ENCODE measurements at regions not wholly inside any gene's neighbourhood (a gene's known extent, or its start where the extent isn't known, plus 50 kb on each side); places are given as distances from the start of the nearest gene placed in this dataset.

DNA sequence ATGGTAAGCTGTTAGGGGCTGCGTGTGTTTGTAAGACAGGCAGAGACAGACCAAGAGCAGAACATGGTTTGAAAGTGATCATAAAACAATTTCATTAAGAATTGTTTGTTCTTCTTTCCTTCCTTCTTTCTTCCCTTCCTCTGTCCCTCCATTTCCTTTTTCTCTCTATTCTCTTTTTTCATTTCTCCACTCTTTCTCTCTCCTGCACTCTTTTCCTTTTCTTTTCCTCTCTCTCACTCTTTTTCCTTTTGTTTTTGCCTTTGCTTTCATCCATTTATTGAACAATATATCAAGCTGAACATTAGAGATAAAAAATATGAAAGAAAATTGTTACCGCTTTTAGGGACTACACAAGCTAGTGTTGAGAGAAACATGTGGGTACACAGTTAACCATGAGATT lies 62.2 kb upstream of the GOLIM4 start:
- Histone ChIP-seq H3K27ac (ENCODE audit: low read depth, low read length) (no peak overlapping the region), H2AFZ (ENCODE audit: low read depth, low read length) (no peak overlapping the region), H3K9me3 (ENCODE audit: insufficient read depth, low read depth, low read length) (no peaks in the 10 kb centered on the region), H4K20me1 (ENCODE audit: insufficient read depth, low read length) (no peaks in the 10 kb centered on the region), H3K4me3 (ENCODE audit: insufficient read depth, low read depth, low read length) (no peak overlapping the region), H3K79me2 (ENCODE audit: insufficient read depth, low read length) (no peaks in the 10 kb centered on the region), H3K4me1 (ENCODE audit: insufficient read depth, low read length) (no peaks in the 10 kb centered on the region), H3K27me3 (ENCODE audit: insufficient read depth, low read length) (no peaks in the 10 kb centered on the region), H3K9ac (ENCODE audit: low read length) (no peak overlapping the region), H3K4me2 (ENCODE audit: low read length) (no peak overlapping the region), H3K36me3 (ENCODE audit: insufficient read depth, low read length) (no peaks in the 10 kb centered on the region)
- no peak for TF ChIP-seq EZH2 (IDR thresholded peaks at IDR 0.05; ENCODE audit: insufficient read depth, low read length)
- TF ChIP-seq, protein P1, sequence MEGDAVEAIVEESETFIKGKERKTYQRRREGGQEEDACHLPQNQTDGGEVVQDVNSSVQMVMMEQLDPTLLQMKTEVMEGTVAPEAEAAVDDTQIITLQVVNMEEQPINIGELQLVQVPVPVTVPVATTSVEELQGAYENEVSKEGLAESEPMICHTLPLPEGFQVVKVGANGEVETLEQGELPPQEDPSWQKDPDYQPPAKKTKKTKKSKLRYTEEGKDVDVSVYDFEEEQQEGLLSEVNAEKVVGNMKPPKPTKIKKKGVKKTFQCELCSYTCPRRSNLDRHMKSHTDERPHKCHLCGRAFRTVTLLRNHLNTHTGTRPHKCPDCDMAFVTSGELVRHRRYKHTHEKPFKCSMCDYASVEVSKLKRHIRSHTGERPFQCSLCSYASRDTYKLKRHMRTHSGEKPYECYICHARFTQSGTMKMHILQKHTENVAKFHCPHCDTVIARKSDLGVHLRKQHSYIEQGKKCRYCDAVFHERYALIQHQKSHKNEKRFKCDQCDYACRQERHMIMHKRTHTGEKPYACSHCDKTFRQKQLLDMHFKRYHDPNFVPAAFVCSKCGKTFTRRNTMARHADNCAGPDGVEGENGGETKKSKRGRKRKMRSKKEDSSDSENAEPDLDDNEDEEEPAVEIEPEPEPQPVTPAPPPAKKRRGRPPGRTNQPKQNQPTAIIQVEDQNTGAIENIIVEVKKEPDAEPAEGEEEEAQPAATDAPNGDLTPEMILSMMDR (IDR thresholded peaks at IDR 0.05; ENCODE audit: insufficient read depth, low read depth, low read length), result no peak
- H3K4me3 Mint-ChIP-seq (ENCODE audit: unreplicated experiment), result no peak overlapping the region
- no peak overlapping the region for H3K27ac Mint-ChIP-seq (ENCODE audit: unreplicated experiment)
- DNase-seq (ENCODE audit: low read depth) (no peak), FAIRE-seq (no peak)
- H3K36me3 Mint-ChIP-seq (ENCODE audit: low read depth, unreplicated experiment), result no peaks in the 10 kb centered on the region
- peaks cover 2% of the 10 kb centered on the region for H3K27me3 Mint-ChIP-seq (ENCODE audit: low read depth, unreplicated experiment)
- peaks cover 5% of the 10 kb centered on the region for H3K9me3 Mint-ChIP-seq (ENCODE audit: unreplicated experiment)
- no peaks in the 10 kb centered on the region for H3K4me1 Mint-ChIP-seq (ENCODE audit: low read depth, unreplicated experiment)

DNA sequence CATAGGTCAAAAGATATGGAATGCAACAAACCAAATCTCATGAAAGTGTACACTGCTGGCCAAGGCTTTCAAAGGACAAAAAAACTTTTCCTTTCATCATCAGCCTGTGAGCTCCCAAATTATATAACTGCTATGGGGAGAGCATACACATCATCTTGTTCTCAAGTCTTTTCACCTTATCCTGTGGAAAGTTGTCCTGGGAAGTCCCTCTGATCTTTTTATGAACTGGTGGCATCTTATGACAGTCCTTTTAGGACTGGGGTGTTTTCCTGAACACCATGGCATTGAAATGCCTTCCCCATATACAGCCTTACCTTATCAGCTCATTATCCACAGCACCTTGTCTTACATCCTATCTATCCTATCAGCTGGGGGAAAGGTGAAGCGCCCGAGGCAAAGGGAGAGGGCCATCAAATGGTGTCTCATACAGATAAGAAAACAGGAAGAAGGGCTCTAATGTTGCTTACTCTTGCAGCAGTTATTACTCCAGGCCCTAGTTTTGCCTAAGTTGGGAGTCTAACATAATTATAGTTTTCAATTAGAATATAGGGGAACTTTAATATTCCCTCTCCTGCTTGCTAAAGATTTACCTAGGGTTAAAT lies 61.5 kb upstream of the GOLIM4 start:
- Histone ChIP-seq H3K4me1 (ENCODE audit: insufficient read depth, low read length) (no peaks in the 10 kb centered on the region), H4K20me1 (ENCODE audit: insufficient read depth, low read length) (no peaks in the 10 kb centered on the region), H3K9ac (ENCODE audit: low read length) (no peak overlapping the region), H3K27ac (ENCODE audit: low read depth, low read length) (no peak overlapping the region), H3K4me2 (ENCODE audit: low read length) (no peak overlapping the region), H3K79me2 (ENCODE audit: insufficient read depth, low read length) (no peaks in the 10 kb centered on the region), H3K36me3 (ENCODE audit: insufficient read depth, low read length) (no peaks in the 10 kb centered on the region), H3K4me3 (ENCODE audit: insufficient read depth, low read depth, low read length) (no peak overlapping the region), H3K9me3 (ENCODE audit: insufficient read depth, low read depth, low read length) (peaks cover under 1% of the 10 kb centered on the region), H3K27me3 (ENCODE audit: insufficient read depth, low read length) (no peaks in the 10 kb centered on the region), H2AFZ (ENCODE audit: low read depth, low read length) (no peak overlapping the region)
- Mint-ChIP-seq H3K27me3 (ENCODE audit: low read depth, unreplicated experiment) (peaks cover 2% of the 10 kb centered on the region), H3K9me3 (ENCODE audit: unreplicated experiment) (peaks cover 6% of the 10 kb centered on the region), H3K4me1 (ENCODE audit: low read depth, unreplicated experiment) (no peaks in the 10 kb centered on the region), H3K4me3 (ENCODE audit: unreplicated experiment) (no peak overlapping the region), H3K36me3 (ENCODE audit: low read depth, unreplicated experiment) (peaks cover 1% of the 10 kb centered on the region), H3K27ac (ENCODE audit: unreplicated experiment) (no peak overlapping the region)
- FAIRE-seq (no peak), DNase-seq (ENCODE audit: low read depth) (no peak)
- no peak for TF ChIP-seq EZH2 (IDR thresholded peaks at IDR 0.05; ENCODE audit: insufficient read depth, low read length)
- TF ChIP-seq, protein P1 (IDR thresholded peaks at IDR 0.05; ENCODE audit: insufficient read depth, low read depth, low read length), result no peak

DNA sequence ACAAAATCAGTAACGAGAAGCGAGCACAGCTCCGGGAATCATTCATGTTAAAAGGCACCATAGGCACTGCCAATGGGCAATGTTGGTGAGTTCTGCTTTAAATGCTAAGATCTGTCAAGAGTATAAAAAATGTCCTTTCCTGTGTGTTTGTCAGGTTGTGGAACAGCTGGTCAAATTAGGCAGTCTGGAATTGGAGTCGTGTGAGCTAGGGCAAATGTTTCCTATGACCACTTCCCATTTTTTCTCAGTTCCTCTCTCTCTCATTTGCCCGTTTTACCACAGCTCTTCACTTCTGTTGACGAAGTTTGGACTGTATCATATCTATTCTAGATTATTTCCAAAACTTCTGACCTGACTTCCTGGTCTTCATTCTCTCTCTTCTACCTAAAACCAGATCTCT lies 60.8 kb upstream of the GOLIM4 start:
- FAIRE-seq, result no peak
- Mint-ChIP-seq H3K36me3 (ENCODE audit: low read depth, unreplicated experiment) (peaks cover 1% of the 10 kb centered on the region), H3K4me3 (ENCODE audit: unreplicated experiment) (no peak overlapping the region), H3K4me1 (ENCODE audit: low read depth, unreplicated experiment) (no peaks in the 10 kb centered on the region), H3K9me3 (ENCODE audit: unreplicated experiment) (peaks cover 12% of the 10 kb centered on the region), H3K27me3 (ENCODE audit: low read depth, unreplicated experiment) (peaks cover 2% of the 10 kb centered on the region), H3K27ac (ENCODE audit: unreplicated experiment) (no peak overlapping the region)
- H3K9ac ChIP-seq (ENCODE audit: low read length), result no peak overlapping the region
- no peak overlapping the region for H3K4me2 ChIP-seq (ENCODE audit: low read length)
- no peaks in the 10 kb centered on the region for H3K36me3 ChIP-seq (ENCODE audit: insufficient read depth, low read length)
- no peak overlapping the region for H3K27ac ChIP-seq (ENCODE audit: low read depth, low read length)
- no peak overlapping the region for H3K4me3 ChIP-seq (ENCODE audit: insufficient read depth, low read depth, low read length)
- H3K4me1 ChIP-seq (ENCODE audit: insufficient read depth, low read length), result no peaks in the 10 kb centered on the region
- peaks cover 3% of the 10 kb centered on the region for H3K9me3 ChIP-seq (ENCODE audit: insufficient read depth, low read depth, low read length)
- no peaks in the 10 kb centered on the region for H3K27me3 ChIP-seq (ENCODE audit: insufficient read depth, low read length)
- H2AFZ ChIP-seq (ENCODE audit: low read depth, low read length), result no peak overlapping the region
- H3K79me2 ChIP-seq (ENCODE audit: insufficient read depth, low read length), result no peaks in the 10 kb centered on the region
- no peak for TF ChIP-seq EZH2 (IDR thresholded peaks at IDR 0.05; ENCODE audit: insufficient read depth, low read length)
- TF ChIP-seq, protein P1 (IDR thresholded peaks at IDR 0.05; ENCODE audit: insufficient read depth, low read depth, low read length), result no peak
- no peak for DNase-seq (ENCODE audit: low read depth)
- no peaks in the 10 kb centered on the region for H4K20me1 ChIP-seq (ENCODE audit: insufficient read depth, low read length)
